Activated effector memory CD4-positive, alpha-beta T cell treated with Interleukin-2 at 50 U/mL for 16 hours (primary cell): ENCODE measurements at regions not wholly inside any gene's neighbourhood (a gene's known extent, or its start where the extent isn't known, plus 50 kb on each side); places are given as distances from the start of the nearest gene placed in this dataset.
A peak's percentile ranks its signal among the peaks of the same experiment; 100 is the strongest.

ENCODE experiments used
- DNase-seq: peaks from one replicate; pipeline ENCODE4 v3.0.0-alpha.2; 2020

GRCh38 chrX:10085223-10085622 is 71.6 kb upstream of the CLCN4 start:
- no peak for DNase-seq

- DNase-seq = no peak
These were observed 70.1 kb upstream of the CLCN4 start for GRCh38 chrX:10086676-10087075.

GRCh38 chrX:10087391-10087790 is 69.4 kb upstream of the CLCN4 start:
- no peak for DNase-seq

GRCh38 chrX:10089378-10089795 is 67.4 kb upstream of the CLCN4 start:
- no peak for DNase-seq

GRCh38 chrX:10090319-10090718 is 66.5 kb upstream of the CLCN4 start:
- DNase-seq = no peak

- no peak for DNase-seq
These were observed 61.5 kb upstream of the CLCN4 start for GRCh38 chrX:10095246-10095645.

- no peak for DNase-seq
These were observed 60.9 kb upstream of the CLCN4 start for GRCh38 chrX:10095698-10096432.

- peak; percentile 40 for DNase-seq
These were observed 58.5 kb upstream of the CLCN4 start for GRCh38 chrX:10098270-10098713.

GRCh38 chrX:10099411-10099810 is 57.4 kb upstream of the CLCN4 start:
- no peak for DNase-seq

GRCh38 chrX:10101269-10101668 is 55.5 kb upstream of the CLCN4 start:
- DNase-seq = no peak

- no peak for DNase-seq
These were observed 54.6 kb upstream of the CLCN4 start for GRCh38 chrX:10102046-10102704.

GRCh38 chrX:10103023-10103422 is 53.8 kb upstream of the CLCN4 start:
- no peak for DNase-seq

GRCh38 chrX:10104958-10105658 is 51.7 kb upstream of the CLCN4 start:
- no peak for DNase-seq

- peak; percentile 41 for DNase-seq
These were observed 50.0 kb upstream of the CLCN4 start for GRCh38 chrX:10106806-10107205.
